ENCODE measurements at regions not wholly inside any gene's neighbourhood (a gene's known extent, or its start where the extent isn't known, plus 50 kb on each side); places are given as distances from the start of the nearest gene placed in this dataset.

GRCh38 chr21:14763695-14764064, 217.6 kb upstream of the SAMSN1 start:
- Histone ChIP-seq H3K9ac (ENCODE audit: extremely low read depth, insufficient read length, low read length) (no peak overlapping the region), H2BK20ac (ENCODE audit: low read depth, low read length, poor library complexity, severe bottlenecking) (no peak overlapping the region), H3K4me2 (ENCODE audit: insufficient read depth, insufficient read length, low read length) (no peak overlapping the region), H3T11ph (ENCODE audit: low read length) (no peak overlapping the region), H2BK15ac (ENCODE audit: low read depth, low read length) (no peak overlapping the region), H2BK120ac (ENCODE audit: low read depth, low read length, poor library complexity, severe bottlenecking) (no peak overlapping the region), H3K27ac (ENCODE audit: insufficient read length, low read depth, low read length) (no peak overlapping the region), H2AK5ac (ENCODE audit: insufficient read length, low read length) (no peak overlapping the region), H2BK5ac (ENCODE audit: insufficient read length, low read length) (no peak overlapping the region), H3K9me3 (ENCODE audit: control insufficient read depth, low read depth, low read length) (no peaks in the 10 kb centered on the region), H3K56ac (ENCODE audit: insufficient read length, low read depth, low read length) (no peak overlapping the region), H3K4ac (ENCODE audit: low read depth, low read length) (no peak overlapping the region), H3K27me3 (ENCODE audit: insufficient read depth, low read length) (no peaks in the 10 kb centered on the region), H3K23ac (ENCODE audit: insufficient read length, low read depth, low read length) (no peak overlapping the region), H4K91ac (ENCODE audit: insufficient read length, low read depth, low read length) (no peak overlapping the region), H4K8ac (replicated peaks; ENCODE audit: insufficient read length, low read depth, low read length) (no peak overlapping the region), H4K5ac (ENCODE audit: insufficient read length, low read depth, low read length) (no peak overlapping the region), H2BK12ac (ENCODE audit: insufficient read length, low read depth, low read length) (no peak overlapping the region), H3K14ac (ENCODE audit: insufficient read depth, low read length) (no peak overlapping the region), H3K79me2 (ENCODE audit: insufficient read depth, low read length) (no peaks in the 10 kb centered on the region), H3K18ac (ENCODE audit: insufficient read length, low read depth, low read length) (no peak overlapping the region), H2AFZ (ENCODE audit: low read length) (no peak overlapping the region), H4K20me1 (ENCODE audit: control insufficient read depth, insufficient read depth, insufficient read length) (no peaks in the 10 kb centered on the region), H3K79me1 (ENCODE audit: insufficient read depth, low read depth, low read length, poor library complexity, severe bottlenecking) (no peaks in the 10 kb centered on the region), H3K23me2 (ENCODE audit: insufficient read length, low read depth, low read length, poor library complexity, severe bottlenecking) (no peaks in the 10 kb centered on the region), H3K4me1 (ENCODE audit: insufficient read depth, low read length) (no peaks in the 10 kb centered on the region)
- no peak overlapping the region for H3K4me3 Mint-ChIP-seq
- no CpG with 5 or more reads among the region's 4 CpGs for WGBS (ENCODE audit: extremely low coverage, insufficient read length, low lambda C conversion rate)
- H3K9me3 Mint-ChIP-seq = peaks cover 0 to 5% of the 10 kb centered on the region in 2 experiments; a peak in 1 of 5 replicates
- DNase-seq = no peak
- H3K36me3 Mint-ChIP-seq (ENCODE audit: insufficient read depth in 1 of 3, low read depth in 3 of 3) = no peaks in the 10 kb centered on the region
- no peaks in the 10 kb centered on the region for H3K4me1 Mint-ChIP-seq
- H3K27me3 Mint-ChIP-seq (ENCODE audit: low read depth) = no peaks in the 10 kb centered on the region
- no peak for TF ChIP-seq CTCF (conservative IDR thresholded peaks at IDR 0.05)
- no peak overlapping the region for H3K27ac Mint-ChIP-seq

Measured in H9 (cell line).